OCI-LY1 (cell line): ENCODE measurements at regions not wholly inside any gene's neighbourhood (a gene's known extent, or its start where the extent isn't known, plus 50 kb on each side); places are given as distances from the start of the nearest gene placed in this dataset.

ENCODE experiments used
- EZH2 ChIP-seq: fragments of 200-600 bp; sonication (generic), shearing (Covaris generic); IDR thresholded peaks from 2 replicates; pipeline ENCODE4 v1.8.0; 2017; ENCODE audit warnings: borderline replicate concordance, mixed run types, mild to moderate bottlenecking, antibody characterized with exemption, low read length, moderate library complexity, mixed read lengths
- TF ChIP-seq, protein P1 (sequence below): fragments of 200-600 bp; sonication (generic), shearing (Covaris generic); IDR thresholded peaks from 2 replicates; pipeline ENCODE4 v1.5.1; 2017; ENCODE audit warnings: mild to moderate bottlenecking, antibody characterized with exemption, low read length, moderate library complexity, mixed read lengths

DNA sequence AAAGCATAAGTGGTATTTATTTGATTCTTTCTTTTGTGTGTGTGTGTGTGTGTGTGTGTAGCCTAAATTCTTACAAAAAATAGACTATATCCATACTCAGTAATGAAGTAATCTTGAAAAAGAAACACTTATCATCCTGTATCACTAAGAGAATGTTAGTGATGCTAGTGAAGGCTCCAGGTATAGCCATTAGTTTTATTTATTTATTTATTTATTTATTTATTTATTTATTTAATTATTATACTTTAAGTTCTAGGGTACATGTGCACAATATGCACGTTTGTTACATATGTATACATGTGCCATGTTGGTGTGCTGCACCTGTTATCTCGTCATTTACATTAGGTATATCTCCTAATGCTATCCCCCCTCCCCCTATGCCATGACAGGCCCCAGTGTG lies 436.0 kb downstream of the HTR7 start:
- TF ChIP-seq, protein P1, sequence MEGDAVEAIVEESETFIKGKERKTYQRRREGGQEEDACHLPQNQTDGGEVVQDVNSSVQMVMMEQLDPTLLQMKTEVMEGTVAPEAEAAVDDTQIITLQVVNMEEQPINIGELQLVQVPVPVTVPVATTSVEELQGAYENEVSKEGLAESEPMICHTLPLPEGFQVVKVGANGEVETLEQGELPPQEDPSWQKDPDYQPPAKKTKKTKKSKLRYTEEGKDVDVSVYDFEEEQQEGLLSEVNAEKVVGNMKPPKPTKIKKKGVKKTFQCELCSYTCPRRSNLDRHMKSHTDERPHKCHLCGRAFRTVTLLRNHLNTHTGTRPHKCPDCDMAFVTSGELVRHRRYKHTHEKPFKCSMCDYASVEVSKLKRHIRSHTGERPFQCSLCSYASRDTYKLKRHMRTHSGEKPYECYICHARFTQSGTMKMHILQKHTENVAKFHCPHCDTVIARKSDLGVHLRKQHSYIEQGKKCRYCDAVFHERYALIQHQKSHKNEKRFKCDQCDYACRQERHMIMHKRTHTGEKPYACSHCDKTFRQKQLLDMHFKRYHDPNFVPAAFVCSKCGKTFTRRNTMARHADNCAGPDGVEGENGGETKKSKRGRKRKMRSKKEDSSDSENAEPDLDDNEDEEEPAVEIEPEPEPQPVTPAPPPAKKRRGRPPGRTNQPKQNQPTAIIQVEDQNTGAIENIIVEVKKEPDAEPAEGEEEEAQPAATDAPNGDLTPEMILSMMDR = no peak
- TF ChIP-seq EZH2 = no peak
